Left forelimb (tissue), 1 donor: ENCODE measurements at regions not wholly inside any gene's neighbourhood (a gene's known extent, or its start where the extent isn't known, plus 50 kb on each side); places are given as distances from the start of the nearest gene placed in this dataset.
"Not testable (repeated sequence)": the region's sequence is repeated elsewhere in the genome, so short reads cannot be mapped to it uniquely, and the experiment has no call there.

Source experiments
- DNase-seq: peaks from one replicate; pipeline ENCODE4 v3.0.0-alpha.2; 2018; ENCODE audit warnings: low spot score

DNA sequence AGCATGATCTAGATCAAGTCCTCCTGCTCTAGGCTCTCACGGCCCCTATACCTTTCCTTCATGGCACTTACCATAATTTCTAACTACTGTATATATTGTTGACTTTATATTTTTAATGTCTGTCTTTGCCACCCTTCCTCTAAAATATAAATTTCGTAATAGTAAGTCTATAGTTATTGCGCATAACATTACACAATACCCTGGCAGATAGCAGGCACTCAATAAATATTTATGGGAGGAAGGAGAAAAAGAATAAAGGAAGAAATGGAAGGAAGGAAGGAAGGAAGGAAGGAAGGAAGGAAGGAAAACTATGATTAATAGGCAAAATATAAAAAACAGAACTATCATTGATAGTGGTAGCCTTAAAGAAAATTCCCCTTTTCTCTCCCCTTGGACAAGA is 190.3 kb upstream of the LMCD1 start:
- DNase-seq = no peak

DNA sequence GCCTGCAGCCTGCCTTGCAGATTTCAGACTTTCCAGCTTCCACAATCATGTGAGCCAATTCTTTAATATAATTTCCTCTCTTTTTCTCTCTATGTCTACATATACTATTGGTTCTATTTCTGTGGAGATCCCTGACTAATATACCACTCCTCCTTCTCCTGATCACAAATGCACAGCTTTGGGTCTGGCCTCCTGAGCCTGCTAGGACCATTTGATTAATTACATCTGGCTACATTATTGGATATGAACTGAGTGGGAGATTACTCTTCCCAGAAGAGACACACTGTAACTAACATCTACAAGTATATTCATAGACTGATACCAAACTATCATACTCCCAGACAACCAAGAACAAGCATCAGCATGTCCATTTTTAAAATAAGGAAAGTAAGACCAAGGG is 188.9 kb upstream of the LMCD1 start:
- no peak for DNase-seq

DNA sequence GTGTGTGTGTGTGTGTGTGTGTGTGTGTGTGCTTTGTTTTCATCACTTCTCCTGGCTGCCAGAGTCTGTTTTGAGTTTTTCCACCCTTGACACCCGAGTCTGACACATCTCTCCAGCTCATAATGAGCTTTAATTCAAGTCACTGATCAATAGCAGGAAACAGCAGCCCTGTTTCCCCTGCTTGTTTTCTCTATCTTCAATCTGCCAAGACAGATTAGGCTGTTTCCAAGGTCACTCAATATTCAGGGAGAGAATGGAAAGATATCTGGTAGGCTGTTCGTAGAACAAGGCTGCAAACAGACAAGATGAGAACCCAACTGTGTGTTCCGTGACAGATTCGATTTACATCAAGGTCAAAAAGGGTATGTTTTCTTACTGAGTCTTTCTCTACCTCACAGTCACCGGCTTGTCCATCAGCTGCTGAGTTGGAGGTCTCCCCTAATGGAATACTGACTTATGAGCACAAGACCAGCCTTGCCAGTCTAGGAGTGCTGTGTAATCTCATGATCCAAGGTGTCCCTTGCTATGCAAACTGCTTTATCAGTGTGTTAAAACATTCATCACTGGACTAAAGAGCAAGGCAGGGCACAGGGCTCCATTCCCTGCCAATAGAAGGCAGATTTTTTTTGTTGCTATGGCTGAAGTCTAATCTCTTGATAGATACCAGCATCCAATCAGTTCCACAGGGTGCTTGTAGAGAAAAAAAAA is 187.9 kb upstream of the LMCD1 start:
- DNase-seq = no peak

DNA sequence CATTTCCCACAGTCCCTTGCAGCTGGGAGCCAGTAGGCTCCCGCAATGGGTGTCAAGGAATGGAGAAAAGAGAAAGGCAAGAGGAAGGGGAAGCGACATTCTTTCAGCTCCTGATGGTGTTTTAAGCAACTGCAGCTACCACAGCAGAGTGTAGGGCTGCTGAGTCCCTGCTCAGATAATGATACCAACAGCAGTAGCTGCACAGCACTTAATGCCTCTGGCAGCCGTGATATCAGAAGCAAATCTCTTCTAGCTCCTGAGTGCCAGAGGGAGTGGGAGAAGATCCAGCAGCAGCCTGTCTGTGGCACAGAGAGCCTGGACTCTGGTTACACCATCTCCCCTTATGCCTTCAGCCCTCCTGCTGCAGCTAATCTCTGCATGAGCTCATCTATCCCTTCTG is 186.1 kb upstream of the LMCD1 start:
- DNase-seq = not testable (repeated sequence)

DNA sequence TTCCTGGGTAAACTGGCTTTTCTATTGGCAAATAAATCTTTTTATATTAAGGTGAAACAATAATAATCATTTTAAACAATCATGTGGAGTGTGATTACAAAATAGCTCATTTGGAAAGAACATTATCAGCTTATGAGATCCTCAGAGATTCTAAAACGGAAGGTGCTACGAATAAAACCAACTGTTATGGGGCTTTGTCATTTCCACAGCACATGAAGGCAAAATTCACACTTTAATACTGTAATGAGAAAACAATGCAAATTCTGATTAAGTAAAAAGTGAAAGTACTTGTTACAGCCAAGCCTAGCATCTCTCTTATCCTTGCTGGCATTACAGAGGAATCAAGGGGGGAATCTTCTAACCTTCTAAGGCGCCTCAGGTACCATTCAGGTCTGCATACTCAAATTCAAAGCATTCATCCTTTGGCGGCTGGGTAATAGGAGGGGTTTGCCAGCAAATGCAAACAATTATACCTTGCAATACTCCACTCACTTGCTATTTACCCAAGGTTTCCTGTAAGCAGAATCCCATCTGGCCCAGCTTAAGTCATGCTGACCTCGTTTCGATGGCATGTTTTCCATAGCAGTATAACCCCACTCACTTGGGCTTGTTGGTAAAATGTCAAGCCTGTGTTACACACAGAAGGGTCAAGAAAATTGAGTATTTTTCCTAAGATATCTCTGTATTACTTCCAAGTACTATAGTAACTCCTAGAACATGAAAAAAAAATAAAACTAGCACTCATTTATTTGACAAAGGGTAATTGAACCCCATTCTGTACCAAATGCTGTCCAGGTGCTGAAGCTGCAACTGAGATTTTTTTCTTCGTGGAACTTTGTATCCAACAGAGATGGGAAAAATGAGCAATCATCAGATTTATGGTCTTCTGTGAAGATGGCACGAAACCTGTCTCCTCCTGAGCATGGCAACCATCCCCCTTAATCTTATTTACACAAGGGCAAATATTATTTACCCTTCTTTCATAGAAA is 183.7 kb upstream of the LMCD1 start:
- no peak for DNase-seq

DNA sequence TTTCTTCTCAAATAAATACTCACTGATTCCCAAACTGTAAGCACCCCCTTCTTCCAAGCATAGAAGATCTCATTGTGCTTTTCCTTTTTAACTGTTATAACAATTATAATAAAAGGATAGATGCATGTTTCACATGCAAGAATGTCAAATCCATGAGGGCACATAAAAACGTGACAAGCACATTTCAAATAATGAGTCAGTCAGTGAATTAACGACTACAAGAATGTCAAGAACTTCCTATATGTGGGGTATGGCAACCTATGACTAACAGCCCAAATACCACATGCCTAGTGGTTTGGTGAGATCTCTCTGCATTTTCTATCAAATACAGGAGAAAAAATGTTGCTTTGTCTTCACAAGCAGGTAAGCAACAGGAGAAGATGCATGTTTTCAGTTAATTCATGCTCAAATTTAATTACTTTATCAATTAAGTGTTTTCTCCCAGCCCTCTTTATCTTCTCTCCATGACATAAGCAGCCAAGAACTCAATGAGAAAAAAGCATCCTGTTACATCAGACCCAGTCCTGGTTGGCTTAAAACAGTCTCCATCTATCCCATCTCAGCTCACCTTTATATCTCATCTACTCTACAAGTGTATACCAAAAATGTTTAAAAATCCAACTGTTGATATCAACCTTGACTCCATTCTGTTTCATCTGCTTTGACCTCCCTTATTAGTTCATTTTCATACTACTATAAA is 181.5 kb upstream of the LMCD1 start:
- no peak for DNase-seq

DNA sequence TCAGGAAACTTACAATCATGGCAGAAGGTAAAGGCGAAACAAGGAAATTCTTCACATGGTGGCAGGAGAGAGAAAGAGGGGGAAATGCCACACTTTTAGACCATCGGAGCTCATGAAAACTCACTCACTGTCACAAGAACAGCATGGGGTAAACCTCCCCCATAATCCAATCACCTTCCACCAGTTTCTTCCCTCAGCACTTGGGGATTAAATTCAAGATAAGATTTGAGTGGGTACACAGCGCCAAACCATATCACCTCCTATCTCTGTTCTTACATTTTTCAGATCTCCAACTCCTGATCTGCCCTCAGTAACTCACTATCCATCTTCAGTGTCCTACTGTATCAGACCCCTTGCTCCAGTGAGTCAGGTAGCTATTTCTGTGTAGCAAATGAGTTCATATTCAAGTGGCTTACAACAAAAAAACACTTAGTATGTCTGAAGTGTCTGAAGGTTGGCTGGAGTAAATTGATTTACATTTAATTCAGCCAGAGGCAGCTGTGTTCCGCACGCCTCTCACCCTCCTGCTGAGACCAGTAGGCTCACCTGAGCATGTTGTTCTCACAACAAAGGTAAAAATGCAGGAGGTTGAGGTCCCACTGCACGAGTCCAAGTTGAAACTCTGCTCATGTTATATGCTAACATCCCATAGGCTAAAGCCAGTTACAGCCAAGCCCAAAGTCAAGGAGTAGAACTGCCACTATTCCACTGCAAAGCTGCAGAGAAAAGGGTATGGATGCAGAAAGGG is 180.7 kb upstream of the LMCD1 start:
- DNase-seq = no peak

DNA sequence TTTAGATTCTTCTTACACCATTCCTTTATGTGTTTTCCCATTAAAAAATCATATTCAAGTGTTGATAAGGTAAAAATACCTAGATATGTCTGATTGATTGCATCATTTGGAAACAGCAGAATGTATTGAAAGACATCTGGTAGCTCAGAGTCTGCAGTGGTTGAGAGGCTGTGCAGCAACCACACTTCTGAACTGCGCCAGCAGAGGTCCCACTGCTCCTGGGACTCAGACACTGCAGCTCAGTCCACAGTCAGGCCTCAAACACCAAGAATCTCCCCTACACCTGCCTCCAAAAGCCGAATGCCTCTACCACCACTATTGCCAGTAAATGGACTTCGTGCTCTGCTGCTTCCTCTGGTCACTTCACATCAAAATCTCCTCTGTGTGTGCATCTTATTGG is 176.9 kb upstream of the LMCD1 start:
- DNase-seq = no peak

DNA sequence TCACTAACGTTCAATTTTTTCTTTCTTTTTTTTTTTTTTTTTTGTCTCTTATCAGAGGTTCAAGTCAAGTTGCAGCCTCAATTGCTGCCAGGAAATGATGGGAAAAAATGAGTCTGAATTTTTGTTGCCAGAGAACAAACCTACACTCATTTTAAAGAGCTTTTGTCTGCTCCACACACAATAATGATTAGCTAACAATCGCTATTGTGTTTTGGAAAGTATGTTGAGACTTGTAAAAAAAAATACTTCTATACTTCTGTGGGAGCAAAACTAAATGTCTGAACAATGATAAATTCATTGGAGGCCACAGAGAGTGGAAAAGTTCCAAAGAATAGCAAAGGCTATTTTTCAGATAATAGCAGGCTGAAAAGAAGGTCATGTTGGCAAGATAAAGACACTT is 176.3 kb upstream of the LMCD1 start:
- no peak for DNase-seq

DNA sequence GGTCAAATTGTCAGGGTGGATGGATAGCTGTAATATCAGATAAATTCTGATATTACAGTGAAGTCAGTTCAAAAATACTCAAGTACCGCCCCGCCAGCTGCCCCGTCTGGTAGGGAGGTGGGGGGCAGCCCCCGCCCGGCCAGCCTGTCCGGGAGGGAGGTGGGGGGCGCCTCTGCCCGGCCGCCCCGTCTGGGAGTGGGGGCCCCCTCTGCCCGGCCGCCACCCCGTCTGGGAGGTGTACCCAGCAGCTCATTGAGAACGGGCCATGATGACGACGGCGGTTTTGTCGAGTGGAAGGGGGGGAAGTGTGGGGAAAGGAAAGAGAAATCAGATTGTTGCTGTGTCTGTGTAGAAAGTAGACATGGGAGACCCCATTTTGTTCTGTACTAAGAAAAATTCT is 175.8 kb upstream of the LMCD1 start:
- DNase-seq = not testable (repeated sequence)

DNA sequence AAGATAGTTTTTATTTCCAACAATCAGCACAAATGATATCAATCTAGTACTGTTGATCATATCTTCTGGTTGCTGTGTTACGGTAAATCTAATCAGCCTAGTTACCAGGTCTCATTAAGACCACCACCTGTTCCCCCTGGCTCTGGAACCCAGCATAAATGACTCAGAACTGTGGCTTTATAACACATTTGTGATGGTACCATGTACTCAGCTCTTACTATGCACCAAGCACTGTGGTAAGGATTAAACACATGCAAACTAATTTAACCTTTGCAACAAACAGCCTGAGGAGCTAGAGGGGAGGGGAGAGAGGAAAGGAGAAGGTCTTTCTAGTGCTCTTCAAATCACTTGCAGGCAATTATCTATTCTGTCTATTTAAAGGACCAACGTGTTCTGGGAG is 173.9 kb upstream of the LMCD1 start:
- no peak for DNase-seq

DNA sequence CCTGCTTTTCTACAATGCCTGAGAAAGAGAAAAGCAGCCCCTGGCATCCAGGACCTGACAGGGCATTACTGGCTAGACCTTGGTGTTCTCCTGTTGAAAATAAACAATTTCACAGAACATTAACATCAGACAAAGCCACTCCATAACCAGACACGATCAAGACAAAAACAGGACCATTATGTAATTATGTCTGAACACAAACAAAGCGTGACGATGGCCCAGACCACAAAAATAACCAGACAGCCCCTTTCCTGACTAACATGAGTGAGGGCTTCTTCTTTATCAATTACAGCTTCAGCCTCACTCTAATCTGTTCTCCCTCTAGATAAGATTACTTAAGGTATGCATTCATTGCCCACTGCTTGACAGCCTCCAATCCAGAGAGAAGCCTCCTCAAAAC is 172.7 kb upstream of the LMCD1 start:
- DNase-seq = no peak

DNA sequence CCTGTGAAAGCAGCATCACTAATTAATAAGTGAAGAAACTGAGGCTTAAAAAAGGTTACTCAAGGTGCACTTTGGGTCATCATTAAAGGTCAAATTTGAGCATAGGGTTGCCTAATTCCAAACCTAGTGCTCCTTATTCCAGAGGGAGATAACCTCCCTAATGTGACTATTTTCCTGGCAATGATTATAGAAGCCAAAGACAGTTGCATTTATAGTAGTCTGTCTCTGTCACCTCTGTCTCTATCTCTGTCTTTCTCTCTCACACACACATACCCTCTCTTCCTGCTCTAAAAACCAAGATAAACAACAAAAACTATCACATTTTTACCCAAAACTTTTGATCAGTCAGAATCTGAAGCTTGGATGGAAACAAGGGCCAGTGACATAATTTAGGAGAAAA is 172.0 kb upstream of the LMCD1 start:
- no peak for DNase-seq

DNA sequence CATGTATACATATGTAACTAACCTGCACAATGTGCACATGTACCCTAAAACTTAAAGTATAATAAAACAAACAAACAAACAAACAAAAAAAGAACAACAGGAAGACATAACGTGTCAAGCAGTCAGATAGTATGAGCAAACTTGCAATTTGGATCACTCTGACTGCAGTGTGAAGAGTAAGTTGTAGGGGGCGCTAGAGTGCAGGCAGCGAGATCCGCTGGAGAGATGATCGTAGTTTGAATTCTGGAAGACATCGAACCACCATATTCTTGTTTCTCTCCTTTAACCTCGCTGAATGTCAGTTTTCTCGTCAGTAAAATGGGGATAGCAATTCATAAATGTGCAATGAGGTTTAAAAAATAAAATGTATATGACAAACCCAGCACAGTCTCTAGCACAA is 165.2 kb upstream of the LMCD1 start:
- no peak for DNase-seq

DNA sequence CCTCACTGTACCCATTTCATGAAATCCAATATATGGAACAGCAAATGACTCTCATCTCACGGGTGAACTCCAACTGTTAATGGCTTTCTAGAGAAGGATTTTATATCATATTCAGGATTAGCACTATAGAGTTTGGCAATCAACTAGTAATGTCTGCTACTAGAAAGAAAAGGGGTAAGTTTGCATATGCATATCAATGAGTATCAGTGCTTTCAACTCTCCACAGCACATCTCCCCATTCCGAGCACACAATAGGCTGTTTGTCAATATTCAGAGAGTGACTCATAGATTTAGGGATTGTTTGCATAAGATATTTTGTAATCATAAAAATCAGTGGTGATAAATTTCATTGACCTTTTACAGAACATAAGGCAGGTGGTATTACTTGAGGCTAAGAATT is 163.2 kb upstream of the LMCD1 start:
- no peak for DNase-seq

DNA sequence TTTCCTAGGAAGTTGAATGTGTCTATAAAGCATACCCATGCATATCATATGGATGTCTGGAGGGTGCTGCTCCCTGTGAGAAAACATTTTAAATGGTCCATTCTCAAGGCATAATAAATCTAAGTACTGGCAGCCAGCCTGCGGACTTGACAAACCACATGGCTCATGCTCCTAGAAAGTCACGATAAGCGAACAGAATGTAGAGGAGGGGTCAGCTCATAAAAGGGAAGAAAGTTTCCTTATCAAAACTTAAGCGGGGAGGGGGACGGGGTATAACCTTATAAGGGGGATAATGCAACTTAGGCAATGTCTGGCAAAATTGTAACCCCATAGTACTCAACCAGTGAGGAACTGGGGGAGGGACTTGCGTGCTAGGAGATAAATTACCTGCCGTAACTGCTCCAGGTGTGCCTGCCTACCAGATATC is 159.8 kb upstream of the LMCD1 start:
- DNase-seq = no peak

DNA sequence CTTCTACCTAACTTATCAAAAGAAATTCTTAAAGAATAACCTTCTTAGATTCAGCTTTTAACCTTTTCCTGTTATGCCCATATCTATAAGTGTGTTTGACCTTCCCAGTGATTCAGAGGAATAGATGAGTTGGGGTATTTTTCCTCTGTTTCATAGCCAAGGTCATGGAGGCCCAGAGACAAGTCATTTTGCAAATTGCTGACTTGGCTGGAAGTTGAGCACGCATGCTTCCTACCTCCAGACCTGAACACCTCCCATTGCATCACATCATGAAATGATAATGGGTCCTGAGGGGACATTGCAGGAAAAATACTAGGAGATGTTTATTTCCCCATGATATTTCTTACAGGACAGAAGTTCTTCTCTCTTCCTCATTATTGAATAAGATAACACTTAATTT is 158.6 kb upstream of the LMCD1 start:
- DNase-seq = no peak

DNA sequence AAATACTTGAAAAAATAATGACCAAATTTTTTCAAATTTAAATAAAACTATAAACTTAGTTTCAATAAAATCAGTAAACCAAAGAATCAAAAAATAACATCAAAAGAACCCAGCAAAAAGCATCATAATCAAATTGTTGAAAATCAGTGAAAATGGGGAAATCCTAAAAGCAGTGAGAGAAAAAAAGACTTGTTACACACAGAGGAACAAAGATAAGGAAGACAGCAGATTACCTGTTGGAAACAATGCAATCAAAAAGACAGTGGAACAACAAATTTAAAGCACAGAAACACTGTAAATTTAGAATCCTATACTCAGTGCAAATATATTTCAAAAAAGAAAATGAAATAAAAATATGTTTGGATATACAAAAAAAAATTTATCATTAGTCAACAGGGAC is 156.2 kb upstream of the LMCD1 start:
- no peak for DNase-seq

DNA sequence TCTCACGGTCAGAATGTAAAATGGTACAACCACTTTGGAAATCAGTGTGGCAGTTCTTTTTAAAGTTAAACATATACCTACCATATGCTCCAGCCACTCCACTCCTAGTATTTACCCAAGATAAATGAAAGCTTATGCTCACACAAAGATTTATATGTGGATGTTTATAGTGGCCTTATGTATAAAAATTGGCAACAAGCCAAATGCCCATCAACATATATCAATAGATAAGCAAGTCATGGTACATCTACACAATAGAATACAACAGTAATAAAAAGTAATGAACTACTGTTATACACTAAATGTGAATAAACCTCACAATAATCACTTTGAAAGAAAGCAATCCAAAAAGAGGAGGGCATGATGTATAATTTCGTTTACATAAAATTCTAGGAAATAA is 153.5 kb upstream of the LMCD1 start:
- DNase-seq = no peak

DNA sequence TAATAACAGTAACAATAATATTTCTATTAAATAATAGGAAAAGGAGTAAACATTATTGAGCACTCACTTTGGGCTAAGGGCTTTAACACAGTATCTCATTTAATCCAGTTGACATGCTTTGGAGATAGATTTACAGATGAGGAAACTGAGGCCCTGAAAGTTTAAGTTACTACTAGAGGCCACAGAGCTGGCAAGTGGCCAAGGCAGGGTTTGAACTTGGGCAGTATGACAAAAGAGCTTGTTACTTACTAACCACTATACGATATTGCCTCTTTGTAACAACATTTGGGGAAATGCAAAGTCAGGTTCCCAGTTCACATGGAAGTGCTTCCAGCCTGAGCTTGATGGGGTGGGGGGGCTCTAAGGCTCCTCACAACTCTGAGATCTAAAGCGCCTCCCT is 149.1 kb upstream of the LMCD1 start:
- DNase-seq = no peak

DNA sequence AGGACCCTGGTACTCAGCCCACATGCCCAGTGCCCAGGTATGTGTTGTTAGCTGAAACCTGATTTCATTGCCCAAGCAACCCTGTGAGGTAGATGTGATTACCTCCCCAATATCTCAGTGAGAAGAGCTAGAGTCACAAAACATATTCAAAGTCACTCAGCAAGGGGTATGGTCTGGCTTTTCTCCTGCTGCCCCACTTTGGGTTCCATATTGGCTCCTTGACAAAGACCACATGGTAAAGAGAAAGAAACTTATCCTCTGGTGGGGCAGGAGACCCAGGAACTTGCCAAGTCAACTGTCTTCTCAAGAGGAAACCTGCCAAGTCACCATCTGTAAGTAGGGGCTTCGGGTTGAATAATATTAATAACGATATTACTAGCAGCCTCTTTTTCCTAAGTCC is 148.3 kb upstream of the LMCD1 start:
- DNase-seq = no peak

DNA sequence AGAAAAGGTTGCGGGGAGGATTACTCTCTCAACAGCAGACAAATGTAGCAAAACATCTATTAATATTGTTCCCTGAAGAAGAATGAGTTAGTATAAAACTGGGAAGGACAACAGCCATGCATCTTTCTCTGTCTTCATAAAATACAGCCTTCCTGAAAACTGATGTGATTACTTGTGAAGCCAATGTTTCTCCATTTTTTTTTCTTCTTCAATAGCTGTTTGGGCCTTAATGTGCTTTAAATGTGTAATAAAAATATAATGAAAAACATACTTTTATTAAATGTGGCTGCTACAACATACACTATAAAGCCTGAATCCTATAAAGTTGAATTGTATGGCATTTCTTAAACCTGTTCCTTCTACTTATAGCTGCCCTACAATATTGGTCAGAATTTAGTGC is 146.3 kb upstream of the LMCD1 start:
- no peak for DNase-seq
